GM20000 (cell line): ENCODE measurements at regions not wholly inside any gene's neighbourhood (a gene's known extent, or its start where the extent isn't known, plus 50 kb on each side); places are given as distances from the start of the nearest gene placed in this dataset.

Experiments used
- DNase-seq: peaks from one replicate; pipeline ENCODE4 v3.0.0; 2012; ENCODE audit warnings: low spot score
- TF ChIP-seq, protein P1 (sequence below): IDR thresholded peaks from 2 replicates; pipeline ENCODE4 v1.5.1; 2012; ENCODE audit warnings: mild to moderate bottlenecking, control low read depth; ENCODE audit errors: extremely low read depth, missing control alignments

DNA sequence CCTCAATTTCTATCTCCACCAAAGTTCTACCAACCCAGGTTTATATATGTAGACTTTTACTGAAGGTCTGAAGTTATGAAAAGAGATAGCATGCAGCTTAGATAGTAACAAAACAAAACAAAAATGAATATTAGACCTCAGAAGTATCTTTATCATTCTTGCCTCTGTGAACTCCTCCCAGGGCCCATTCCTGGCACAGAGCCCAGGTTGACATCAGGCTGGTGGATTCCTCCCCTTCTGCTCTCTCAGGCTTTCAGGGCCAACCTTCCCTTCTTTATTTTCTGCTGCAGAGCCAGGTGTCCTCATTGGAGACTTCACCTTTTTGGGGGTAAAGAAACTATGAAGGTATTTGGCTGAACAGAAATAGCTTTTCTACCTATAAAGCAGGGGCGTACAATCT lies 112.8 kb upstream of the PITX2 start:
- no peak for DNase-seq

DNA sequence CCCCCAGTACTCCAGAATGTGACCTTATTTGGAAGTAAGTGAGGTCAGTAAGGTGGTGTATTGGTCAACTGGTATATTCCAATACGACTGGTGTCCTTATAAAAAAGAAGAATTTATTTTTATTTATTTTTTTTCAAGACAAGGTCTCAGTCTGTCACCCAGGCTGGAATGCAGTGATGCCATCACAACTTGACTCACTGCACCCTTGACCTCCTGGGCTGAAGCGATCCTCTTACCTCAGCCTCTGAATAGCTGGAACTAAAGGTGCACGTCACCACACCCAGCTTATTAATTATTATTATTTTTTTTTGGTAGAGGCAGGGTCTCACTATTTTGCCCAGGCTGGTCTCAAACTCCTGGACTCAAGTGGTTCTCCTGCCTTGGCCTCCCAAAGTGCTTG lies 115.1 kb upstream of the PITX2 start:
- TF ChIP-seq, protein P1, sequence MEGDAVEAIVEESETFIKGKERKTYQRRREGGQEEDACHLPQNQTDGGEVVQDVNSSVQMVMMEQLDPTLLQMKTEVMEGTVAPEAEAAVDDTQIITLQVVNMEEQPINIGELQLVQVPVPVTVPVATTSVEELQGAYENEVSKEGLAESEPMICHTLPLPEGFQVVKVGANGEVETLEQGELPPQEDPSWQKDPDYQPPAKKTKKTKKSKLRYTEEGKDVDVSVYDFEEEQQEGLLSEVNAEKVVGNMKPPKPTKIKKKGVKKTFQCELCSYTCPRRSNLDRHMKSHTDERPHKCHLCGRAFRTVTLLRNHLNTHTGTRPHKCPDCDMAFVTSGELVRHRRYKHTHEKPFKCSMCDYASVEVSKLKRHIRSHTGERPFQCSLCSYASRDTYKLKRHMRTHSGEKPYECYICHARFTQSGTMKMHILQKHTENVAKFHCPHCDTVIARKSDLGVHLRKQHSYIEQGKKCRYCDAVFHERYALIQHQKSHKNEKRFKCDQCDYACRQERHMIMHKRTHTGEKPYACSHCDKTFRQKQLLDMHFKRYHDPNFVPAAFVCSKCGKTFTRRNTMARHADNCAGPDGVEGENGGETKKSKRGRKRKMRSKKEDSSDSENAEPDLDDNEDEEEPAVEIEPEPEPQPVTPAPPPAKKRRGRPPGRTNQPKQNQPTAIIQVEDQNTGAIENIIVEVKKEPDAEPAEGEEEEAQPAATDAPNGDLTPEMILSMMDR = no peak
- DNase-seq = no peak

More for the DNA sequence above, 112.8 kb upstream of the PITX2 start:
- TF ChIP-seq, protein P1 = no peak

DNA sequence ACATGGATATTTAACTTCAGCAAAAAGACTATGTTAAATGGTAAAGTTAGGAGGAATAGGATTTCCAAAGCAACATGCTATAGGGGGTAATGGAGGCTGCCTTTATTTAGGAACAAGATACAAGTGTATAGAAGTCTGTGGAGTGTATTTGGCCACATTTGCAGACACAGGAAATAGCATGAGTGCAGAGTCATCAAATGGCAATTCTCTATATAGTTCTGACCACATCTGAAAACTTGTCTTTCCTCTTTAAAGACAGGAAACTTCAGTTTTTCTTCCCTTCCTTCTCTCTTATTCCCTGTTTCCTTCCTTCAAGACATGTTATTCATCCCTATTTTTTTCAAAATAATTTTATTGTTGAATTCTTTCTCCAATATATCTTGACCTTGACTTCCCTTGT lies 119.3 kb upstream of the PITX2 start:
- TF ChIP-seq, protein P1 = no peak
- DNase-seq = no peak

DNA sequence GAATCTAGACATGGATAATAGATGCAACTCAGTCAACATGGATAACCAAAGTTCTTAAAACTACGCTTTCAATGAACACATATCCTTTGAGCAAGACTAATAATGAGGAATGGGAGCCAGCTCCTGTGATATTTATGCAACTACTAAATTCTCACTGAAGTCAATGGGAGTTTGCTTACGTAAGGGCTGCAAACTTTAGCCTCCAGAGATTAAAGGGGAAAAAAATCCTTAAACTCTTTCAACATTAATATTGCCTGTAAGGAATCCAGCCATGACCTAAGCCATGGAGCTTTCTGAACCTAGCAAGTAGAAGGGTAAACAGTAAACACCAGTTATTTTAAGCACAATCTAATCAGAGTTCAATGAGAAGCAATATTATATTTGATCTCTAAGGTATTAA lies 125.2 kb upstream of the PITX2 start:
- no peak for DNase-seq
- TF ChIP-seq, protein P1 = no peak

DNA sequence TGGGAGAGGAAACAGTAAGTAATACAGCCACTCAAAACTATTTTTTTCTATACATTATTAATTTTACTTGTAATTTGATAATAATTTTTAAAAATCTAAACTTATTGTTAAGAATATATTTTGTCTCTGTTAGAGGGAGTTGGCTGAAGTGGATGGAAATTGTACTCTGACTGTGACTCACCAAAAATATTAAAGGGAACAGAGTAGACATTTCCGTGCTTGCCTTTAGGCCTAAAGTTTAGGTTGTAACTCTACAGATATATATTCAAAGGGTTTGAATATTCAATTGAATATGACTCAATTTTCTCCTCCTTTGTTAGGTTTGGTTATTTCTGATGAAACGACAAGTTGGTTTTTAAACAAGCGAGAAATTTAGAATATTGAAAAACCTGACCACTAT lies 128.3 kb upstream of the PITX2 start:
- DNase-seq = no peak
- TF ChIP-seq, protein P1 = no peak

DNA sequence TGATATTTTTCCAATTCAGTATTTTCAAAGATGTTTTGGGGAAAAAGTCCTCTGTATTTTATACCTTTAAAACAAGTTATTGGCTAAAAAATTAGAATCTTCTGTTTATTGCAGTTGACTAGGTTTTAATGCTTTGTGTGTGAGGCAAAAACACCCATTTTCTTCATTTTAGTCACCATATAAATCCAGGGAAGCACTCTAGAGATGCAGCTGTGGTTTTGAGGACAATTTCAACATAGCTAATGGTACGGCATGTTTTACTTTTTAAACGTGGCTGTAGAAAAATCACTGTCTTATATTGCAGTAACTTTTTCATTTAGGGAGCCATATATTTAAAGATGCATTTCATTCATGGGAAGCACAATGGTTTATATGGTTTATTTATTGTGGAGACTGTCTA lies 129.1 kb upstream of the PITX2 start:
- no peak for DNase-seq
- TF ChIP-seq, protein P1 = no peak

DNA sequence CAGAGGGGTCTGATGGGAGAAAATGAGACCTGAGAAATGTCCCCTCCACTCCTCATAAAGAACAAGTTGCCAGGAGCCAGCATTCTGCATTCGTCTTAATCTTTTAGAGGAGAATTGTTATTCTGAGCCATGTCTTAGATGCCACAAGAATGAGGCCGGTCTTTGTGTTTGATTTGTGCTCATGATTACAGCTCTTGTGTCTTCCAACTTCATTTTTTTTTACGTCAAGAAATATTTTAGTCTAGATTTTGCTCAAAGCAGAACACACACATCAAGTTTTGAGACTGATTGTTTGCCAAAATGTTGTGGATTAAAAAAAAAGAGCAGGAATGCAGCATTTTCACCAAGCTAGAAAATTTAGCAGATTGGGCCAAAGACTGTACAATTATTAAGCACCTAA lies 130.6 kb upstream of the PITX2 start:
- no peak for DNase-seq
- TF ChIP-seq, protein P1 = no peak
